ENCODE measurements at regions not wholly inside any gene's neighbourhood (a gene's known extent, or its start where the extent isn't known, plus 50 kb on each side); places are given as distances from the start of the nearest gene placed in this dataset.
"Not testable (repeated sequence)": the region's sequence is repeated elsewhere in the genome, so short reads cannot be mapped to it uniquely, and the experiment has no call there.

DNA sequence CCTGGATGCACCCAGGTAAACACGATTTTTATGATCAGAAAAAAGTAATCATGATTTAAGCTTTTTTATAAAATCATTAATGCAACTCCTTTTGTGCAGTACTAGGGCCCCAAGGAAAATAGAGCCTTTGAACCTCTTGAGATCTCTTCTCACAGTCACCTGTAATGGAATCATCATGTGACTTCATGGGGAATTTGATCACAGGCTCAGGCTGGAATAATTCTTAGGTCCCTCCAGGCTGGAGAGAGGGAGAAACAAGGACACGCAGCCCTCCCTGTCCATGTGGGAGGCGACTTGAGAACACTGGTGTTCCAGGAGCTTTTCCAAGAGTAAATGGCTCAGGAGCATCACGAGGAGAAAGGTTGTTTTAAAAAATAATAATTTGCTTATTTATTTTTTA, 156.1 kb downstream of the NUFIP1 start:
- Mint-ChIP-seq H3K9me3 (ENCODE audit: unreplicated experiment) (peaks cover 1% of the 10 kb centered on the region), H3K36me3 (ENCODE audit: low read depth, unreplicated experiment) (no peaks in the 10 kb centered on the region), H3K27me3 (ENCODE audit: low read depth, unreplicated experiment) (peaks cover 2% of the 10 kb centered on the region), H3K4me1 (ENCODE audit: low read depth, unreplicated experiment) (no peaks in the 10 kb centered on the region), H3K4me3 (ENCODE audit: unreplicated experiment) (no peak overlapping the region), H3K27ac (ENCODE audit: unreplicated experiment) (no peak overlapping the region)
- H3K27ac ChIP-seq (ENCODE audit: low read depth, low read length) = no peak overlapping the region
- H2AFZ ChIP-seq (ENCODE audit: low read depth, low read length) = no peak overlapping the region
- no peak overlapping the region for H3K4me3 ChIP-seq (ENCODE audit: insufficient read depth, low read depth, low read length)
- no peaks in the 10 kb centered on the region for H3K79me2 ChIP-seq (ENCODE audit: insufficient read depth, low read length)
- no peak for TF ChIP-seq EZH2 (IDR thresholded peaks at IDR 0.05; ENCODE audit: insufficient read depth, low read length)
- TF ChIP-seq, protein P1, sequence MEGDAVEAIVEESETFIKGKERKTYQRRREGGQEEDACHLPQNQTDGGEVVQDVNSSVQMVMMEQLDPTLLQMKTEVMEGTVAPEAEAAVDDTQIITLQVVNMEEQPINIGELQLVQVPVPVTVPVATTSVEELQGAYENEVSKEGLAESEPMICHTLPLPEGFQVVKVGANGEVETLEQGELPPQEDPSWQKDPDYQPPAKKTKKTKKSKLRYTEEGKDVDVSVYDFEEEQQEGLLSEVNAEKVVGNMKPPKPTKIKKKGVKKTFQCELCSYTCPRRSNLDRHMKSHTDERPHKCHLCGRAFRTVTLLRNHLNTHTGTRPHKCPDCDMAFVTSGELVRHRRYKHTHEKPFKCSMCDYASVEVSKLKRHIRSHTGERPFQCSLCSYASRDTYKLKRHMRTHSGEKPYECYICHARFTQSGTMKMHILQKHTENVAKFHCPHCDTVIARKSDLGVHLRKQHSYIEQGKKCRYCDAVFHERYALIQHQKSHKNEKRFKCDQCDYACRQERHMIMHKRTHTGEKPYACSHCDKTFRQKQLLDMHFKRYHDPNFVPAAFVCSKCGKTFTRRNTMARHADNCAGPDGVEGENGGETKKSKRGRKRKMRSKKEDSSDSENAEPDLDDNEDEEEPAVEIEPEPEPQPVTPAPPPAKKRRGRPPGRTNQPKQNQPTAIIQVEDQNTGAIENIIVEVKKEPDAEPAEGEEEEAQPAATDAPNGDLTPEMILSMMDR (IDR thresholded peaks at IDR 0.05; ENCODE audit: insufficient read depth, low read depth, low read length) = no peak
- no peaks in the 10 kb centered on the region for H3K27me3 ChIP-seq (ENCODE audit: insufficient read depth, low read length)
- no peak for FAIRE-seq
- H3K4me1 ChIP-seq (ENCODE audit: insufficient read depth, low read length) = peaks cover 7% of the 10 kb centered on the region
- H3K36me3 ChIP-seq (ENCODE audit: insufficient read depth, low read length) = no peaks in the 10 kb centered on the region
- no peak for DNase-seq (ENCODE audit: low read depth)
- no peaks in the 10 kb centered on the region for H3K9me3 ChIP-seq (ENCODE audit: insufficient read depth, low read depth, low read length)
- H3K9ac ChIP-seq (ENCODE audit: low read length) = no peak overlapping the region
- no peak overlapping the region for H3K4me2 ChIP-seq (ENCODE audit: low read length)
- no peaks in the 10 kb centered on the region for H4K20me1 ChIP-seq (ENCODE audit: insufficient read depth, low read length)

DNA sequence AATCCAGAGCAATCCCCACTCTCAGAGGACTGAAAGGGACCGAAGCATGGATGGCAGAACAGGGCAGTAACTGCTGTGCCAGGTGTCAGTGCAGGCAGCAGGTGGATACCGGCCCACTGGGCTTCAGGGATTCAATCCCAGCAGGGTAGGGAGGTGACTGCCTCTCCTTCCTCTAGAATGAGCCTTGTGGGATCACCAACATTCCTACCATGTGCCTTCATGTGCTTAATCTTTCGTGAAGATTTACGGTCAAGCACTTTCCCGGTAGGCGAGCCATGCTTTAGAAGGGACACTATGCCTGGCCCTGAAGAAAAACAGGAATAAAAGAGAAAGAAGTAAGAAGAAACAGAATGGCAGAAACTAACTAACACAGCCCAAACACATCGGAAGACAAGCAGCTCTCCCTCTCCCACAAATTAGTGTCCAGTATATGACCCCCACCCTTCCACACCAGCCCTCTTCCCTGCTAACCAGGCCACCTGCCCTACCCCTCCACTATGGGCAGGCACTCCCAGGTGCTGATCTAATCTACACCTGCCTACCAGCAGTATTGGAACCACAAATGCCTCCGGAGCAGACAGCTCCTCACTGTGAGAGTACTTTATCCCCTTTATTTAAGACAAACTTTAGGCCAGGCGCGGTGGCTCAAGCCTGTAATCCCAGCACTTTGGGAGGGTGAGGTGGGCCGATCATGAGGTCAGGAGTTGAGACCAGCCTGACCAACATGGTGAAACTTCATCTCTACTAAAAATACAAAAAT, 162.5 kb downstream of the NUFIP1 start:
- Mint-ChIP-seq H3K4me3 (ENCODE audit: unreplicated experiment) (no peak overlapping the region), H3K27ac (ENCODE audit: unreplicated experiment) (no peak overlapping the region), H3K36me3 (ENCODE audit: low read depth, unreplicated experiment) (no peaks in the 10 kb centered on the region), H3K27me3 (ENCODE audit: low read depth, unreplicated experiment) (peaks cover 4% of the 10 kb centered on the region), H3K4me1 (ENCODE audit: low read depth, unreplicated experiment) (no peaks in the 10 kb centered on the region), H3K9me3 (ENCODE audit: unreplicated experiment) (peaks cover 4% of the 10 kb centered on the region)
- no peaks in the 10 kb centered on the region for H3K4me1 ChIP-seq (ENCODE audit: insufficient read depth, low read length)
- H3K4me2 ChIP-seq (ENCODE audit: low read length) = no peak overlapping the region
- no peak for FAIRE-seq
- no peak for DNase-seq (ENCODE audit: low read depth)
- H3K79me2 ChIP-seq (ENCODE audit: insufficient read depth, low read length) = no peaks in the 10 kb centered on the region
- no peaks in the 10 kb centered on the region for H3K36me3 ChIP-seq (ENCODE audit: insufficient read depth, low read length)
- no peak overlapping the region for H2AFZ ChIP-seq (ENCODE audit: low read depth, low read length)
- H3K4me3 ChIP-seq (ENCODE audit: insufficient read depth, low read depth, low read length) = no peak overlapping the region
- H3K9ac ChIP-seq (ENCODE audit: low read length) = no peak overlapping the region
- H3K9me3 ChIP-seq (ENCODE audit: insufficient read depth, low read depth, low read length) = no peaks in the 10 kb centered on the region
- H3K27ac ChIP-seq (ENCODE audit: low read depth, low read length) = no peak overlapping the region
- no peaks in the 10 kb centered on the region for H4K20me1 ChIP-seq (ENCODE audit: insufficient read depth, low read length)
- TF ChIP-seq EZH2 (IDR thresholded peaks at IDR 0.05; ENCODE audit: insufficient read depth, low read length) = no peak
- TF ChIP-seq, protein P1 (IDR thresholded peaks at IDR 0.05; ENCODE audit: insufficient read depth, low read depth, low read length) = no peak
- no peaks in the 10 kb centered on the region for H3K27me3 ChIP-seq (ENCODE audit: insufficient read depth, low read length)

DNA sequence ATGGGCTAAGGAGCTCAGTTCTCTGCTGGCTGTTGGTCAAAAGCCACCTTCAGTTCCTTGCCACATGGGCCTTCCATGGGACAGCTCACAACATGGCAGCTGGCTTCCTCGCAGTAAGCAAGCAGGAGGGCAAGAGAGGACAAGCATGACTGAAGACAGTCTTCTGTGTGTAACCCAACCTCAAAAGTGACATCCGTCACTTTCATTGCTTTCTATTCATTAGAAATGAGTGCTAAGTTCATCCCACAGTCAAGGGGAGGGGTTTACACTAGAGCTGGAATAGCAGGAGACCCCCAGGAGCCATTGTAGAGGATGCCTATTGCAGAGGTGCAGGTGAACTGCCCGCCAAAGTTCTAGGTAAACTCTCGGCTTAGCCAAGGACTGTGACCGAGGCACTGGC, 163.3 kb downstream of the NUFIP1 start:
- H3K4me1 ChIP-seq (ENCODE audit: insufficient read depth, low read length) = no peaks in the 10 kb centered on the region
- no peak for DNase-seq (ENCODE audit: low read depth)
- H3K4me1 Mint-ChIP-seq (ENCODE audit: low read depth, unreplicated experiment) = no peaks in the 10 kb centered on the region
- no peak overlapping the region for H3K4me3 Mint-ChIP-seq (ENCODE audit: unreplicated experiment)
- H4K20me1 ChIP-seq (ENCODE audit: insufficient read depth, low read length) = no peaks in the 10 kb centered on the region
- no peaks in the 10 kb centered on the region for H3K79me2 ChIP-seq (ENCODE audit: insufficient read depth, low read length)
- peaks cover 4% of the 10 kb centered on the region for H3K27me3 Mint-ChIP-seq (ENCODE audit: low read depth, unreplicated experiment)
- H3K27me3 ChIP-seq (ENCODE audit: insufficient read depth, low read length) = no peaks in the 10 kb centered on the region
- H3K4me2 ChIP-seq (ENCODE audit: low read length) = no peak overlapping the region
- no peak overlapping the region for H3K4me3 ChIP-seq (ENCODE audit: insufficient read depth, low read depth, low read length)
- no peak overlapping the region for H3K9ac ChIP-seq (ENCODE audit: low read length)
- FAIRE-seq = no peak
- H3K9me3 Mint-ChIP-seq (ENCODE audit: unreplicated experiment) = peaks cover 4% of the 10 kb centered on the region
- H3K27ac Mint-ChIP-seq (ENCODE audit: unreplicated experiment) = no peak overlapping the region
- no peaks in the 10 kb centered on the region for H3K9me3 ChIP-seq (ENCODE audit: insufficient read depth, low read depth, low read length)
- H3K36me3 Mint-ChIP-seq (ENCODE audit: low read depth, unreplicated experiment) = no peaks in the 10 kb centered on the region
- H3K27ac ChIP-seq (ENCODE audit: low read depth, low read length) = no peak overlapping the region
- H2AFZ ChIP-seq (ENCODE audit: low read depth, low read length) = no peak overlapping the region
- no peak for TF ChIP-seq EZH2 (IDR thresholded peaks at IDR 0.05; ENCODE audit: insufficient read depth, low read length)
- TF ChIP-seq, protein P1 (IDR thresholded peaks at IDR 0.05; ENCODE audit: insufficient read depth, low read depth, low read length) = no peak
- no peaks in the 10 kb centered on the region for H3K36me3 ChIP-seq (ENCODE audit: insufficient read depth, low read length)

DNA sequence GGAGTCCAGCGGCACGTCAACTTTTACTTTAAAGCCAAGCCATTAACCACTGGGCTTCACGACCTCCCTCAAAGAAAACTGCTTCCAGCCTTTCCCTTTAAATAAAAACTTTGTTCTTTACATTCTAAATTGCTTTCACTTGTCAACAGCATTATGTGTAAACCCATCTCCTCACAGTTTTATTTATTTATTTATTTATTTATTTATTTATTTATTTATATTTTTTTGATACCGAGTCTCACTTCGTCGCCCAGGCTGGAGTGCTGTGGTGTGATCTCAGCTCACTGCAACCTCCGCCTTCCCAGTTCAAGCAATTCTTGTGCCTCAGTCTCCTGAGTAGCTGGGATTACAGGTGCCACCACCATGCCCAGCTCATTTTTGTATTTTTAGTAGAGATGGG, 165.7 kb downstream of the NUFIP1 start:
- not testable (repeated sequence) for H3K36me3 ChIP-seq (ENCODE audit: insufficient read depth, low read length); H3K36me3 Mint-ChIP-seq (ENCODE audit: low read depth, unreplicated experiment); H3K27ac Mint-ChIP-seq (ENCODE audit: unreplicated experiment); H3K4me2 ChIP-seq (ENCODE audit: low read length); H2AFZ ChIP-seq (ENCODE audit: low read depth, low read length); H3K4me1 ChIP-seq (ENCODE audit: insufficient read depth, low read length); H3K4me3 Mint-ChIP-seq (ENCODE audit: unreplicated experiment); DNase-seq (ENCODE audit: low read depth); H3K9me3 ChIP-seq (ENCODE audit: insufficient read depth, low read depth, low read length); H4K20me1 ChIP-seq (ENCODE audit: insufficient read depth, low read length); H3K4me3 ChIP-seq (ENCODE audit: insufficient read depth, low read depth, low read length); H3K9me3 Mint-ChIP-seq (ENCODE audit: unreplicated experiment); H3K27me3 ChIP-seq (ENCODE audit: insufficient read depth, low read length); H3K27me3 Mint-ChIP-seq (ENCODE audit: low read depth, unreplicated experiment); H3K27ac ChIP-seq (ENCODE audit: low read depth, low read length); H3K79me2 ChIP-seq (ENCODE audit: insufficient read depth, low read length); H3K9ac ChIP-seq (ENCODE audit: low read length); FAIRE-seq
- peaks cover 12% of the 10 kb centered on the region for H3K4me1 Mint-ChIP-seq (ENCODE audit: low read depth, unreplicated experiment)
